ENCODE measurements at regions not wholly inside any gene's neighbourhood (a gene's known extent, or its start where the extent isn't known, plus 50 kb on each side); places are given as distances from the start of the nearest gene placed in this dataset.
"Not testable (repeated sequence)": the region's sequence is repeated elsewhere in the genome, so short reads cannot be mapped to it uniquely, and the experiment has no call there.

DNA sequence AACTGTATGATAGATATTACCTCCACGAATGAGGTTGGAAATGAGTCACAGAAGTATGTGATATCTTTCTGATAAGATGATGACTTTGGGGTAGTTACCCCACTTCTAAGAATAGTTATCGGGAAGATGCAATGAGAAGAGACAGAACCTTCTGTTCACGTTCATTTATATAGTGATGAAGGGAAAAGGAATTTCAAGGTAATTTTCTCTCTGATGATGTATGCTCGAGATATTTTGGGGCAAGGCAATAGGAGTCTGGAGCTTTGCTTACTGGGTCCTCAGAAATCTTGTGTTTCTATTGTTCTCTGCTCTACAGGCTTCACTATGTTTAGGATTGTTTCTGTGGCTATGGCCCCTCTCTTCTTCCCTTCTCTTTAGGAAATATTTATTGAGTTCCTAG, 1389.6 kb downstream of the CDH8 start:
- no peak for DNase-seq

DNA sequence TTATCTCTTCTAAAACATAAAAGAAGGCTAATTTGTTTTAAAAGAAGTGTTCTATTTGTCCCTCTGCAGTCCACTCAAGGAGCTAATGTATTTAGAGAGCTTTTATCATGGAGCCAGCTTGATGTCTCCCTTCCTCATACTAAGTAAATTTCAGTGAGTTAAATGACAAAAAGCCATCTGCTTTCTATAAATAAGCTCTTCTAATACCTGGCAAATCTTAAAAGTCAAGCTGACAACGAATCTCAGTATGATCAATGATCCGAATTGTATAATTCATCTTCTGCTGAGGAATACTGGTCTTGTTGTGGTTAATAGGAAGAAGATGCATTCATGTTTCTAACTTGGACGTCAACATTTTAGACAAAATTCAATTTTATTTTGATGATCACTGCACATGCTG, 1390.7 kb downstream of the CDH8 start:
- no peak for DNase-seq

GRCh38 chr16:60642956-60643355, 1393.3 kb downstream of the CDH8 start:
- DNase-seq, result no peak

DNA sequence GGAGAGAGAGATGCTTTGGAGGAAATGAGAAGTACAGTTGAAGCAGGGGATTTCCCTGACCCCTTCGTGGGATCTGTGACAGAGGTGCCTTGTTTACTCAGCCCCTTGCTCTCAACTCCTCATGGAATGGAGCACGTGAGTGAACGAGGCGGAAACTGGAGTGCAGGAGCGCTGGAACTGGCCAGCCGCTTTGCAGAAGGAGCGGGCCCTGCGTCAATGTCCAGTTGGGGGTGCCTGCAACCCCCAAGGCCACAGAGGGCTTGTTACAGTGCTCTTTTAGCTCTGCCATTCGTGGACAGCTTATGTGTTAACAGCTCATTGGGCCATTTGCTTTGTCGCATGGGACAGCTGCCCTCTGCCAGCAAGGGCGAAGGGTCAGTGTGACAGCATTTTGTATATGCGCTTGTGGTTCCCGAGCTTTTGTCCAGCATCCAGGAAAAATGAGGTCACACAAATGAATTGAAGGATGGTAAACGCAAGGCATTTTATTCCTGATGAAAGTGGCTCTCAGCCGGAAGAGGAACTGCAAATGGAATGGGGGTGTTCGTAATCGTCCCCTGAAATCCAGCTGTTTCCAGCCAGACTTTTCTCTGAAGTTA, 1395.1 kb downstream of the CDH8 start:
- DNase-seq, result no peak

DNA sequence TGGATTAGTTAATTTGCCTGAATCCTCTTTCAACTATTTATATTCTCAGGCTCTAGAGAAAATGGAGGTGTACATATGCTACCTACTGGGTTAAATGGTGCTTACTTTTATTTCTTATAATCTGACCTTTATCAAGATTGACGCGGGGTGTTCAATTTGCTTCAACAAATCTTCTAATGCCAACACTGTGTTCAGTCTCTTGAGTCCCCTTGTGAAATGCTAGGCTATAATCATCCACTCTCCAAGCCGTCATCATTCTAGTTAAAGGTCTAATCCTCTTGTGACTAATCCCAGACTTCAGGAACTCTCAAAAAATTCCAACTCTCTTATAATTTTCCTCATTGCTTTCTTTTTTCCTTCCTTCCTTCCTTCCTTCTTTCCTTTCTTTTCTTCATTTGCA, 1396.2 kb downstream of the CDH8 start:
- no peak for DNase-seq

GRCh38 chr16:60636636-60637035, 1399.6 kb downstream of the CDH8 start:
- not testable (repeated sequence) for DNase-seq

- no peak for DNase-seq
Measured at GRCh38 chr16:60636117-60636516, 1400.1 kb downstream of the CDH8 start.

- no peak for DNase-seq
Measured at GRCh38 chr16:60635548-60635947, 1400.7 kb downstream of the CDH8 start.

- no peak for DNase-seq
Measured at GRCh38 chr16:60611844-60612243, 1424.4 kb downstream of the CDH8 start.

- DNase-seq, result no peak
Measured at GRCh38 chr16:60608971-60609370, 1427.3 kb downstream of the CDH8 start.

DNA sequence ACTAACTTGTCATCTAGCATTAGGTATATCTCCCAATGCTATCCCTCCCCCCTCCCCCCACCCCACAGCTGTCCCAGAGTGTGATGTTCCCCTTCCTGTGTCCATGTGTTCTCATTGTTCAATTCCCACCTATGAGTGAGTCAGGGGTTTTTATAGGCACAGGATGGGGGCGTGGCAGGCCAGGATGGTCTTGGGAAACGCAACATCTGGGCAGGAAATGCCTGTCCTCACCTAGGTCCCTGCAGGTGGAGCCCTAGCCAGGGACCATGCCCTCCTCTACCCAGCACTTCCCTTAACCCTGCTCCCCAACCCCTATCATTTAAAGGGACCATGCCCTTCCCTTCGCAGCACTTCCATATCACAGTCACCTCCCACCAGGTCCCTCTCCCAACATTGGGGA, 1430.6 kb downstream of the CDH8 start:
- DNase-seq, result not testable (repeated sequence)

DNA sequence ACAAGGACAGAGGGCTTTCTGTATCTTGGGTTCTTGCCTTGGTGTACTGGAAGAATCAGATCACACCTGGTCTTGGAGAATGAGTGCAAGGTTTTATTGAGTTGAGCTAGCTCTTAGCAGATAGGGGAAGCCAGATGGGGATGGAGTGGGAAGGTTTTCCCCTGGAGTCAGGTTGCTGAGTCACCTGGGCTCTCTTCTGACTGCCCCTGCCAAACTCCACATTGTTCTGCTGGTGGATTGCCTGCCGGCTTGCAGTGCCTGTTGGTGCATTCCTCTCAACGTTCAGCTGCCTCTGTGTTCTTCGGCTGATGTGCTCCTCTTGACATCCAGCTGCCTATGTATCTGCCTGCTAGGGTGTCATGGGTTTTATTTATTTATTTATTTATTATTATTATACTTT, 1431.1 kb downstream of the CDH8 start:
- DNase-seq, result no peak

GRCh38 chr16:60586493-60586892, 1449.7 kb downstream of the CDH8 start:
- no peak for DNase-seq

- DNase-seq, result no peak
Measured at GRCh38 chr16:60582528-60582927, 1453.7 kb downstream of the CDH8 start.

DNA sequence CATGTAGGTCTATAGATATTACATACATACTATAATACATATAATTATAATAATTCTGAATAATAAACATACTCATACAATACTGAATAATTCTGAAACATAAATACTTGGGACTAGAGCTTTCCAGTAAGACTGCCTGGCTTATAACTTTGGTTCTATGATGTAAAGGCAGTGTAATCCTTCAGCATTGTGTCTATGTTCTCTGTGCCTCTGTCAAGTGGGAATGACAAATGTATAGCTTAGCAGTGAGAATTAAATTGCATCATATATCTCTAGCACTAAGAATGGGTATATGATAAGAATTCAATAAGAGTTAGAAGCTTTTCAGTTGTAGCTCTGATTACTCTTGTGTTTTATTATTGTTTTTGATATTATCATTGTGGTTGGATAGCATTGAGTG, 1469.3 kb downstream of the CDH8 start:
- DNase-seq, result no peak

DNA sequence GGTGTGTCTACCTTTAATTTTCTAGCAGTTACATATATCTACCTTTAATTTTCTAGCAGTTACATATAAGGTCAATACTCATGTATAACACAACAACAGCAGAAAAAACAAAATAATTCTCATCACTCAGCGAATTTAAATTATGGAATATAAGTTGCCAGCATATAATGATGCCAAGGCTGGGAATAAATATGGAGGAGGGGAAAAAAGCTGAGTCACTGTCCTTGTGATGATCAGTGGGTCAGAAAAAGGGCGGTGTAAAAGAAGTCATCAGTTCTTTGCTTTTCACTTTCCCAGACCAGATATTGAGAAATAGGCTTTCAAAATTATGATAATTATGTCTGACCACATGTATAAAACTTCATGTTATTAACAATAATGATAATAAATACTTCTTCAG, 1471.7 kb downstream of the CDH8 start:
- DNase-seq, result no peak

DNA sequence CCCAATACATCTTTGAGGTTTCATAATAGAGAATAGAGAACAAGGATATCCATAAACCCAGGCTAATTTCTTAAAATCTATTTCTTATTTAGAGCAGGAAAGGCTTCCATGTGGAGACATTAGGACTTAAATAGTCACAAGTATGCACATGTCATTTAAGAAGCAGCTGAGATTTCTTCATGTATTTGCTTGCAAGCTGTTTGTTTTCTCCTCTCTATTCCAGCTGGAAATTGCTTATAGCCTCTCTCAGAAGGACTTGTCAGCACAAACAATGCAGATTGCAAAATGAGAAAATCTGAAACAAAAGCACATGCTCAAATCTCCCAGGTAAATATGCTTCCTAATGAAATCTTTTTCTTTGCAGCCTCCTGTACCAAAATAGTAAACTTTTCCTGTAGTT, 1473.1 kb downstream of the CDH8 start:
- DNase-seq, result no peak

GRCh38 chr16:60558936-60559335, 1477.3 kb downstream of the CDH8 start:
- no peak for DNase-seq

- no peak for DNase-seq
Measured at GRCh38 chr16:60553090-60553757, 1483.0 kb downstream of the CDH8 start.

- no peak for DNase-seq
Measured at GRCh38 chr16:60541535-60541934, 1494.7 kb downstream of the CDH8 start.

DNA sequence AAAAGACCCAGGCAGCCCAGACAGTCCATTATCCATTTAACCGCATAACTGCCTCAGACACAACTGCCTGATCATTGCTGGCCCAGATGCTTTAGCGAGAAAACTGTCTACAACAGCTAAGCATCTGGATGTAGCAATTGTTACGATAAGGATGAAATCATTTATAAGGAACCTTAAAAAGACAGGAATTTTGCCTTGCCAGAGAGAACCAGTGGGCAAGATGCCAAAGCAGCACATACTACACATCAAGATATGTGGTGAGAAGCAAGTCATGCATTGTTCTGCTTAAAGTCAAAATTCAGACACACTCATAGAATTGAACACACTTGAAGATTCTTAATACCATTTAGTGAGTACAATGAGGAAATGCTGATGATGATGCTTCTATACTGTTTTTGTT, 1525.3 kb downstream of the CDH8 start:
- no peak for DNase-seq

- no peak for DNase-seq
Measured at GRCh38 chr16:60510208-60510607, 1526.0 kb downstream of the CDH8 start.

DNA sequence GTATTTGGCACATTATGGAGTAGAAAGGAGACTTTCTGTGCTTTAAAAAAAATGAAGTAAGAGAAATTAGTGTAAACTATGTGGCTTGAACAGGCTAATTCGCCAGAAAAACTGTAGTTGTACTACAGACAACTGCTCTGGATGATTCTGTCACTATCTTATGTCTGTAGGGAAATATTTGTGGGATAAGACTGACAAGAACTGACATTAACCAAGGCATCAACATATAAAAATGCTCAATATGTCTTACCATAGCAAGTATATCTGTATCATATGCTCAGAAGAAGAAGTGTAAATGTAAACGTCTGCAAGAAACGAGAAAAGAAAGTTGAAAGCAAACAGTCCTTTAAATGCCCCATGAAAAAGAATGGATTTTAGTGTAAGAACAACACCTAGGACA, 1545.0 kb downstream of the CDH8 start:
- DNase-seq, result no peak

DNA sequence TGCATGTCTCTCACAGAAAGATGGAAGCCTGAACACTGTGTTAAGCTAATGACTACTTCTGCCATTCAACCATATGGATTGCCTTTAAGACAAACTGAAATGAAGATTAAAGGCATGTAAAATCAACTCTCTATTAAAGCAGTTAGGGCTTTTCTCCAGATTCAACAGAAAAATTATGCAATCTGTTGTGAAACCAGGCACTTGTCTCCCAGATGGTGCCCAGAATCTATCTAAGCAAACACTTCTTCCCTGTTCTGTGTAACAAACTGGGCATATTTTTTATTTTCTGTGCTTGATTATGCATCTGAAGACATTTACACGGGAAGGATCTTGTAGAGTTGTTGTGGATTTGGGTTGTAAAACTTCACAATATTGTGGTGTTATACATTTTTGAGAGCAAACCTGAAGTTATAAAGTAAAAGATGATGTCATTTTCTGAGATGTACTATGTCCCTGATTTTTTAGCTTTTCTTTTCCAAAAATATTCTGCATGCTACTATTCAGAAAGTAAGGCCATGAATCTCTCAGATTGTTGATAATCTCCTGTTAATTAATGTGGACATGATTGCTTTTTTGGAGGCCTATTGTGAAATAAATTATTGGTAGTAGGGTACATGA, 1550.3 kb downstream of the CDH8 start:
- DNase-seq, result no peak

DNA sequence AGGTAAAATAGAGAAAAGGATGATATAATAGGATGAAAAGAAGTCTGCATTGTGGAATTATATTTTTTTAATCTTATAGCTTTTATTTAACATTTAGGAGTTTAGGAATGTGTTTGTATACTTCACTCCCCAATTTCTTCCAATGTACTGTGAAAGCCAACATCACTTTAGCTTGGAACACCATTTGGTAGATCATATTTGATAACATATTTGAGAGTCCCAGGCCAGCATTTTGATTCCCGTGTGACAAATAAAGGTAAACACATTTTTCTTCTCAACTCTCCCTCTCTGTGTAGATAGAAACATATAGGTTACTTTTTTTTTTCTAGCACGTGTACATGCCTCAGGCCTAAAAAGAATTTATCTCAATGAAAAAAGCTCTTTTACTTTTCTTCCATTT, 1551.3 kb downstream of the CDH8 start:
- DNase-seq, result no peak

All from activated CD4-positive, alpha-beta T cell treated with anti-CD3 and anti-CD28 coated beads for 4 hours (primary cell).